ENCODE measurements at regions not wholly inside any gene's neighbourhood (a gene's known extent, or its start where the extent isn't known, plus 50 kb on each side); places are given as distances from the start of the nearest gene placed in this dataset.
"Not testable (repeated sequence)": the region's sequence is repeated elsewhere in the genome, so short reads cannot be mapped to it uniquely, and the experiment has no call there.

GRCh38 chr13:90696656-90697055 is 650.8 kb upstream of the MIR17HG start:
- DNase-seq: no peak

- DNase-seq: no peak
These were observed 647.1 kb upstream of the MIR17HG start for GRCh38 chr13:90700340-90700739.

- DNase-seq: no peak
These were observed 646.2 kb upstream of the MIR17HG start for GRCh38 chr13:90701264-90701663.

- DNase-seq: no peak
These were observed 645.4 kb upstream of the MIR17HG start for GRCh38 chr13:90702050-90702449.

GRCh38 chr13:90706631-90707030 is 640.9 kb upstream of the MIR17HG start:
- no peak for DNase-seq

- DNase-seq: no peak
These were observed 639.4 kb upstream of the MIR17HG start for GRCh38 chr13:90708128-90708527.

- peak; percentile 5 for DNase-seq
These were observed 638.2 kb upstream of the MIR17HG start for GRCh38 chr13:90709319-90709718.

- DNase-seq: no peak
These were observed 637.2 kb upstream of the MIR17HG start for GRCh38 chr13:90710164-90710759.

GRCh38 chr13:90713441-90714133 is 633.9 kb upstream of the MIR17HG start:
- no peak for DNase-seq

- DNase-seq: no peak
These were observed 632.0 kb upstream of the MIR17HG start for GRCh38 chr13:90715485-90715884.

GRCh38 chr13:90717451-90717936 is 630.0 kb upstream of the MIR17HG start:
- peak; percentile 59 for DNase-seq

- DNase-seq: no peak
These were observed 628.0 kb upstream of the MIR17HG start for GRCh38 chr13:90719461-90719860.

GRCh38 chr13:90721937-90722336 is 625.5 kb upstream of the MIR17HG start:
- no peak for DNase-seq

GRCh38 chr13:90723381-90723780 is 624.1 kb upstream of the MIR17HG start:
- DNase-seq: no peak

GRCh38 chr13:90726375-90726774 is 621.1 kb upstream of the MIR17HG start:
- DNase-seq: no peak

- no peak for DNase-seq
These were observed 615.4 kb upstream of the MIR17HG start for GRCh38 chr13:90732049-90732448.

- DNase-seq: not testable (repeated sequence)
These were observed 613.0 kb upstream of the MIR17HG start for GRCh38 chr13:90734497-90734896.

GRCh38 chr13:90738881-90739280 is 608.6 kb upstream of the MIR17HG start:
- no peak for DNase-seq

- no peak for DNase-seq
These were observed 607.4 kb upstream of the MIR17HG start for GRCh38 chr13:90740099-90740498.

GRCh38 chr13:90742381-90742780 is 605.1 kb upstream of the MIR17HG start:
- DNase-seq: no peak

GRCh38 chr13:90746230-90746629 is 601.3 kb upstream of the MIR17HG start:
- DNase-seq: no peak

- no peak for DNase-seq
These were observed 597.5 kb upstream of the MIR17HG start for GRCh38 chr13:90750021-90750420.

GRCh38 chr13:90751026-90751425 is 596.5 kb upstream of the MIR17HG start:
- DNase-seq: no peak

GRCh38 chr13:90752070-90752469 is 595.4 kb upstream of the MIR17HG start:
- DNase-seq: peak; percentile 45

All from tongue (tissue), 1 donor.